Sigmoid colon (tissue), 4 donors: ENCODE measurements at regions not wholly inside any gene's neighbourhood (a gene's known extent, or its start where the extent isn't known, plus 50 kb on each side); places are given as distances from the start of the nearest gene placed in this dataset.
A peak's percentile ranks its signal among the peaks of the same experiment; 100 is the strongest.

ENCODE experiments used
- POLR2A ChIP-seq, 2 donors: fragments of 450-650 bp; IDR thresholded peaks; one replicate each; pipeline ENCODE4 v1.6.1; 2016; ENCODE audit warnings: antibody characterized with exemption in 2 of 2, mild to moderate bottlenecking in 2 of 2, moderate library complexity in 2 of 2
- POLR2AphosphoS5 ChIP-seq, 4 donors: sonication (generic); formaldehyde crosslinking; IDR thresholded peaks; one replicate each; pipeline ENCODE4 v1.6.1; 2017; ENCODE audit warnings: antibody characterized with exemption in 4 of 4
- TF ChIP-seq, protein P1 (sequence below), 4 experiments: fragments of 450-650 bp in 3 of 4; fragments of 200-600 bp in 1 of 4; IDR thresholded peaks; one replicate each; pipeline ENCODE4 v1.5.1; 2016 to 2019; ENCODE audit warnings: antibody characterized with exemption in 4 of 4, mild to moderate bottlenecking in 3 of 4, moderate library complexity in 2 of 4

DNA sequence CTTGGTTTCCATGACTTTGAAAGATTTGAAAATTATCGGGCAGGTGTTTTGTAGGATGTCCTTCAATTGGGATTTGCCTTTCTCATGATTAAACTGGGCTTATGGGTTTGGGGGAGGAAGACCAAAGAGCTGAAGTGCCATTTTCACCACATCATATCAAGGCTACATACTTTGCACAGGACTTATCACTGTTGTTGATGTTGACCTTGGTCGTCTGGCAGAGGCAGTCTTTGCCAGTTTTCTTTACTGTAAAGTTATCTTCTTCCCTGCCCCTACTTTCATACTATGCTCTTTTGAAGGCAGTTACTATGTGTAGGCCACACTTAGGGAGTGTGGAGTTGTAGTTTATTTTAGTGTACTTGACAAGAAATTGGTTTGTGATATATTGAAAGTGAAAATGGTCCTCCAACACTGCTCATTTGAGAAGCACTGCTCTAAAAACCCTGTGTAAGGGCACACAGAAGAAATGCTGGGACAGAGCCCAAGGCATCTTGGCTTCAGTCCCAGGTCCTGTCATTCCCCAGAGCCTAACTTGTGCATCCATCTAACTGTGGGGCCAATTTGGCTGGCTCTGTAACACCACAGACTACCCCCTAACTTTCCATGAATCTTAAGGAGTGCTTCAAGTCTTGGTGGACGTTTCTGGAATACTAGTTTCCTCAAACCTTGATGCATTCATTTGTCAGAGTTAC, 384.9 kb downstream of the KCNRG start:
- TF ChIP-seq POLR2A (IDR thresholded peaks at IDR 0.05): no peak
- TF ChIP-seq, protein P1, sequence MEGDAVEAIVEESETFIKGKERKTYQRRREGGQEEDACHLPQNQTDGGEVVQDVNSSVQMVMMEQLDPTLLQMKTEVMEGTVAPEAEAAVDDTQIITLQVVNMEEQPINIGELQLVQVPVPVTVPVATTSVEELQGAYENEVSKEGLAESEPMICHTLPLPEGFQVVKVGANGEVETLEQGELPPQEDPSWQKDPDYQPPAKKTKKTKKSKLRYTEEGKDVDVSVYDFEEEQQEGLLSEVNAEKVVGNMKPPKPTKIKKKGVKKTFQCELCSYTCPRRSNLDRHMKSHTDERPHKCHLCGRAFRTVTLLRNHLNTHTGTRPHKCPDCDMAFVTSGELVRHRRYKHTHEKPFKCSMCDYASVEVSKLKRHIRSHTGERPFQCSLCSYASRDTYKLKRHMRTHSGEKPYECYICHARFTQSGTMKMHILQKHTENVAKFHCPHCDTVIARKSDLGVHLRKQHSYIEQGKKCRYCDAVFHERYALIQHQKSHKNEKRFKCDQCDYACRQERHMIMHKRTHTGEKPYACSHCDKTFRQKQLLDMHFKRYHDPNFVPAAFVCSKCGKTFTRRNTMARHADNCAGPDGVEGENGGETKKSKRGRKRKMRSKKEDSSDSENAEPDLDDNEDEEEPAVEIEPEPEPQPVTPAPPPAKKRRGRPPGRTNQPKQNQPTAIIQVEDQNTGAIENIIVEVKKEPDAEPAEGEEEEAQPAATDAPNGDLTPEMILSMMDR (IDR thresholded peaks at IDR 0.05): no peak
- TF ChIP-seq POLR2AphosphoS5 (IDR thresholded peaks at IDR 0.05): peak in 1 of 4 donors; percentile 31
